ENCODE measurements at regions not wholly inside any gene's neighbourhood (a gene's known extent, or its start where the extent isn't known, plus 50 kb on each side); places are given as distances from the start of the nearest gene placed in this dataset.

DNA sequence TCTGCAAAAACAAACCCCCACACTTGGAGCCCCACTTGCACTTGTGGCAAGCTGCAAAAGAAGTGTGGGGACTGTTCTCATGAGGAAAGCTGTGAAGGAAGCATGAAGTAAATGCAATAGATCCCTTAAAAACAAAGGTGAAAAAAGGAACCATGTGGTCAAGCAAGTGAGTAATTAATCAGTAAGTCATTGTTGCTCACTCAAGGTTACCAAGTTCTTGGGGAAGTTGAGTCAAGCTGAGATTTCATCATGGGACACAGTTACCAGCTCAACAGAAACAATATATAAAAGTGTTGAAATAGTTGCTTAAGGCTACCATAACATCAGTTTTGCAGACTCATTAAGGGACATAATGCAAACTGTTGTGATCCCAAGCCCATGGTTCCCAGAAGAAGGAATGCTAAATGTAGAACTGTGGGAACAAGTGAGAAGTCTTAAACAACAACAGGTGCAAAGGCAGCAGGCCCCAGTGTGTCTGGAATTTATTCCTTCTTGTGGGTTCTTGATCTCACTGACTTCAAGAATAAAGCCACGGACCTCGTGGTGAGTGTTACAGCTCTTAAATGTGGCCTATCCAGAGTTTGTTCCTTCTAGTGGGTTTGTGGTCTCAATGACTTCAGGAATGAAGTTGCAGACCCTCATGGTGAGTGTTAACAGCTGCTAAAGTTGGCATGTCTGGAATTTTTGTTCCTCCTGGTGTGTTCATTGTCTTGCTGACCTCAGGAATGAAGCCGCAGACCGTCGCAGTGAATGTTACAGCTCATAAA is 336.3 kb upstream of the RBMY1B start:
- DNase-seq (ENCODE audit: low spot score): no peak

DNA sequence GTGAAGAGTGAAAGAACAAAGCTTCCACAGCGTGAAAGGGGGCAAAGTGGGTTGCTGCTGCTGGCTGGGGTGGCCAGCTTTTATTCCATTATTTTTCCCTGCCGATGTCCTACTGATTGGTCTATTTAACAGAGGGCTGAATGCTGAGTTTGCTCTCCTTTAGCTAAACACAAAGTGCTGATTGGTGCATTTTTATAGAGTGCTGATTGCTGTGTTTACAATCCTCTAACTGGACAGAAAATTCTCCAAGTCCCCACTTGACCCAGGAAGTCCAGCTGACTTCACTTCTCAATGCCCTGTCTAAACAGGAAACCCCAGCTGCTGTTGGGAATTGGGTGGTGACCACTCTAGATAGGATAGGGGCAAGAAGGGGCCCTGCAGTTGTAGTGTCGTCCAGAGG is 335.6 kb upstream of the RBMY1B start:
- DNase-seq (ENCODE audit: low spot score): no peak

- no peak for DNase-seq (ENCODE audit: low spot score)
Observed at GRCh38 chrY:21177306-21177800, 333.8 kb upstream of the RBMY1B start.

- no peak for DNase-seq (ENCODE audit: low spot score)
Observed at GRCh38 chrY:21178281-21178680, 332.9 kb upstream of the RBMY1B start.

- DNase-seq (ENCODE audit: low spot score): no peak
Observed at GRCh38 chrY:21180921-21181320, 330.2 kb upstream of the RBMY1B start.

DNA sequence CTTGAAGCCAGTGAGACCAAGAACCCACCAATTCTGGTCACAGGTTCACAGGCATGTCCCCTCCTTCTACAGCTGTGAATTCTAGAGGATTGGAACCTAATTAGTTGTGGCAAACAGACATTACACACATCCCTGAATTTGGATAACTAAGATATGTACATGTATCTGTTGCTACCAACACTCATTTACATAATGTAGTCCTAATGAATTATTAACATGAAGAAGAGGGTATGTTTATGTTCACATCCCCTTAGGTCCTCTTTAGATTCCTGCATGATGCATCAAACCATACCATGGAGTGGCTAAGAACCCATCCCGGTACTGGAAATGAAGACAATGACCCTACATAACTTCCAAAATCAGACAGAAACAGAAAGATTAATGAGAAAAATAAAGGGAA is 326.9 kb upstream of the RBMY1B start:
- DNase-seq (ENCODE audit: low spot score): no peak

DNA sequence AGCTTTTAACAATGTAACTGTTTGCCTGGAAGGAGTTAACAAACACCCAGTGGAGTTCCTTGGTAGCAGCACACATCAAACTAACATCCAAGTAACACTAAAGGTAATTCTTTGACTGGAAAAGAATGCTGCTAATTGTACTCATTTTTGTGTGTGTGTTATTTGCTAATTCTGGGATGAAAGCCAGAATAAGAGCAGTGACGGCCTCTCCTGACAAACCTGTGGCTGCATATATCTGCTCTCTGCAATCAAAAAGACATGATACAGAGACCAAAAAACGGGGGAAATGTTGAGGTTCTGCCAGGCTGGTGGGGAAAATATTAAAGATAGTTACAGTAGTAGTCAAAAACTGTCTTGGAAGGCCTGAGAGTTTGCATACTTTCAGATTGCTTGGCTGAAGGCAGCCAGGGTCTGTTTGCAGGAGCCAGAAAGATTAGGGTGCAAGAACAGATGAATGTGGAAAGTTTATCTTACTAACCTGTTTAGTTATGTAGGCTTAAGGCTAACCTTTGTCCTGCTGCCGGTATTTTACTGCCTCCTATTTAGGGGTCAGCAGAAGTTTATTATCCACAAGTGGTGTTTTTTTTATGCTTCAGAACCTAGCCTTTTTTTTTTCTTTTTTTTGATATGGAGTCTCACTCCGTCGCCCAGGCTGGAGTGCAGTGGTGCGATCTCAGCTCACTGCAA is 325.6 kb upstream of the RBMY1B start:
- DNase-seq (ENCODE audit: low spot score): no peak

GRCh38 chrY:21192694-21193093 is 318.4 kb upstream of the RBMY1B start:
- no peak for DNase-seq (ENCODE audit: low spot score)

DNA sequence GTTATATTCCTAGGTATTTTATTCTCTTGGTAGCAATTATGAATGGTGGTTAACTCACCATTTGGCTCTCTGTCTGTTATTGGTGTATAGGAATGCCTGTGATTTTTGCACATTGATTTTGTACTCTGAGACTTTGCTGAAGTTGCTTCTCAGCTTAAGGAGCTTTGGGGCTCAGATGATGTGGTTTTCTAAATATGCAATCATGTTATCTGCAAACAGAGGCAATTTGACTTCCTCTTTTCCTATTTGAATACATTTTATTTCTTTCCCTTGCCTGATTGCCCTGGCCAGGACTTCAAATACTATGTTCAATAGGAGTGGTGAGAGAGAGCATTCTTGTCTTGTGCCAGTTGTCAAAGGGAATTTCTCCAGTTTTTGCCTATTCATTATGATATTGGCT is 310.9 kb upstream of the RBMY1B start:
- DNase-seq (ENCODE audit: low spot score): no peak

- DNase-seq (ENCODE audit: low spot score): no peak
Observed at GRCh38 chrY:21227849-21228248, 283.3 kb upstream of the RBMY1B start.

GRCh38 chrY:21240221-21240620 is 270.9 kb upstream of the RBMY1B start:
- no peak for DNase-seq (ENCODE audit: low spot score)

DNA sequence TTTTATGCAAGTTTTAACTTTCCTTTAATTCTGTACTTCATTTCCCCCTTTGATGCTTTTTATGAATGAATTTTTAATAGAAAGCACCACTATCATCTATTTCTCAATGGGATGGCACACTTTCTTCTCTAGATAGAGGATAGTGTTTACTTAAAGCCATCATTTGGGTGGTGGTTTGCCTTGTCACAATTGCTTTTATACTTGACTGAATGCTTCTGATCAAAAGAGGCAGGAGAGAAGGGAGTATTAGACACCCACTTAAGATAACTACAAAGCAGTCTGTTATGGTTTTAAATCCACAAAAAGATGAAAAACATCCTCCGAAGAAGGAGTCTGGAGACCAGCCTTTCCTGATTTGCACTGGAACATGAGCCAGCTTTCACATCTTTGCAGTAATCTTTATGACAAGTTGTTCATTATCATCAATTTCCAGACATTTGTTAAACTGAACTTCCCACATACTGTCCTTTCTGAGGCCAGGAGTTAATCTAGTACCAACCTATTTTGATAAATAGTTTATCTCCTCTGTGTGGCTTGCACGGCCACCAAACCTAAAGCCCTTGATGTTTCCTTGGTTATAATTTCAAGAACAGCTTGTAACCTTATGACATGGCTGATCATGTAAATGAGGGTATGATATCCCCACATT is 270.4 kb upstream of the RBMY1B start:
- no peak for DNase-seq (ENCODE audit: low spot score)

- no peak for DNase-seq (ENCODE audit: low spot score)
Observed at GRCh38 chrY:21242793-21243192, 268.3 kb upstream of the RBMY1B start.

DNA sequence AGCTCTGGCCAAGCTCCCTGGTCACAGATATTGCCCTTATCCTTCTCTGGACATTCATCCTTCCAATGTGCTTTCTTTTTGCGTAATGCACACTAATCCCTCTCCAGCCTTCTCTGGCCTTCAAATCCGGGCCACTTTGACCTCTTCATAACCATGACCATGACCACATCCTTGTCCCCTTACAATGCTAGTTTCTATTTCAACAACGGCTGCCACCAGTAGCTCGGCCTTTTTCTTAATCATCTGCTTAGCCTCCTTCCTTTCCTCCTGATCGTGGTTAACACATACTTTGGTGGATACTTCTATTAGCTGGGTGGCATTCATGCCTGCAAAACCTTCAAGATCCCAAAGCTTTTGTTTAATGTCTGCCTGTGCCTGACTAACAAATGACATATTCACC is 264.4 kb upstream of the RBMY1B start:
- no peak for DNase-seq (ENCODE audit: low spot score)

DNA sequence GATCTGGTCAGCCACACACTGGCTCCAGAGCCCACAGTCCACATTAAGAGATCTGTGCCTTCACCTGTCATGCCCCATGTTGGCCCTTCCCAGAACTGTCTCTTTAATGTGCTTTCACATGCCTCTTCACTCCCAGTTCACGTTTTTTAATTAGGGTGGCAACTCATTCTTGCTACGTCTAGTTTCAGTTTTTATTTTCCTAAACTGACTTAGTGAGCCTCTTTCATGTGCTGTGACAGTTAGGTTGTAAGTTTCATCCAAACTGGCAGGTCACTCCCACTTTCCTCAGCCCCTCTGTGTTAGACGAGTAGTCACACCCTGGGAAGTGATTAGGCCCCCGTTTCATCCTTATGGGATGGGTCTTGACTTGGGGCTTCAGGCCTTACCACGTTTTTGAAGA is 262.5 kb upstream of the RBMY1B start:
- DNase-seq (ENCODE audit: low spot score): no peak

DNA sequence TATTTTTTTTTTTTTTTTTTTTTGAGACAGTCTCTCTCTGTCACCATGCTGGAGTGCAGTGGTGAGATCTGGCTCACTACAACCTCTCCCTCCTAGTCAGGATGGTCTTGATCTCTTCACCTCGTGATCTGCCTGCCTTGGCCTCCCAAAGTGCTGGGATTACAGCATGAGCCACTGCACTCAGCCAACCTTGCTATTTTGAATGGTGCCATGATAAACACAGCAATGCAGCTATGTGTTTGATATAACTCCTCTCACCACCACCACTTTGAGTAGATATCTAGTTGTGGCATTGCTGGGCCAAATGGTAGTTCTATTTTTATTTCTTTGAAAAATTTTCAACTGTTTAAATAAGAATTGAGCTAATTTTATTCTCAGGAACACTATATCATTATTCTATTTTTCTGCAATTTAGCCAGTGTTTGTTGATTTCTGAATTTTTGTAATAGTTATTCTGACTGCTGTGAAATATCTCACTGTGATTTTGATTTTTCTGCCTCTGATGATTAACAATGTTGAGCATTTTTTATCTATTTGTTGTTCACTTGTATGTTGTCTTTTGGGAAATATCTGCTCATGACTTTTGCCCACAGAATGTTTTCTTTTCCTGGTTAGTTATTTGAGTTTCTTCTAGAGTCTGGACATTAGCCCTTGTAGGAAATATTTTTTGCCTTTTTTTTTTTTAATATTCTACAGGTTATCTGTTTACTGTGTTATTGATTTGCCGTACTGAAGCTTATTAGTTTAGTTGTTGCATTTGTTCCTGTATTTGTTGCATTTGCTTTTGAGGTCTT is 257.5 kb upstream of the RBMY1B start:
- no peak for DNase-seq (ENCODE audit: low spot score)

GRCh38 chrY:21254476-21254875 is 256.7 kb upstream of the RBMY1B start:
- DNase-seq (ENCODE audit: low spot score): no peak

GRCh38 chrY:21256820-21257219 is 254.3 kb upstream of the RBMY1B start:
- DNase-seq (ENCODE audit: low spot score): no peak

DNA sequence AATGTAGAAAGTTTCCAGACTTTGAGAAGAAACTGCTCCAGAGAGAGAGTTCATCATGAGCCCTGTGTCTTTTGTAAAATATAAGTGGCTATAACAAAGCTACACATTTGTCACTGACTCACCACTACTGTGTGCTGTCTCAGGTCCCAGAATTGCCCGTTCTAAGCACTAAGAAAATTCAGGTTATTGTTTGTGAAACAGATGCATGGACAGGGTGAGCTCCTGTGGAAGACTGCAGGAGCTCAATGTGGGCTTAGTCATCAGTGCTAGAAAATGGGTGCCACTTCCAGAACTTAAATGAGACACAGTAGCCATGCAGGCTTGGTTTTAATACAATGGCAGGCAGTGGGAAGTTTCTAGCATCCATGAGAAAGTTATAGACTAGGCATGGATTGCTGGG is 251.4 kb upstream of the RBMY1B start:
- DNase-seq (ENCODE audit: low spot score): no peak

GRCh38 chrY:21260325-21260724 is 250.8 kb upstream of the RBMY1B start:
- no peak for DNase-seq (ENCODE audit: low spot score)

DNA sequence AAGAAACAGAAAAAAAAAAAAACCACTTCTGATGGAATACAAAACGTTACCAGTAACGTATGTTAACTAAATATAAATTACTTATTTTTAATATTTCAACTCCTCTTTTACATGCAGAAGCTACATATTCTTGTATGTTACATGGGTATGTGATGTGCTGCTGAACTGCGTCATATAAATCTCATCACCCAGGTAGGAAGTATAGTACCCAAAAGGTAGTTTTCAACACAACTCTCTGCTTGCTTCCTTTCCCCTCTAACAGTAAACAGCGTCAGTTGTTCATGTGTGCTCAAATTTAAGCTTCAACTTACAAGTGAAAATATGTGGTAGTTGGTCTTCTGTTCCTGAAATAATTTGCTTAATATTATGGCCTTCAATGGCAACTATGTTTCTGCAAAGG is 250.0 kb upstream of the RBMY1B start:
- no peak for DNase-seq (ENCODE audit: low spot score)

DNA sequence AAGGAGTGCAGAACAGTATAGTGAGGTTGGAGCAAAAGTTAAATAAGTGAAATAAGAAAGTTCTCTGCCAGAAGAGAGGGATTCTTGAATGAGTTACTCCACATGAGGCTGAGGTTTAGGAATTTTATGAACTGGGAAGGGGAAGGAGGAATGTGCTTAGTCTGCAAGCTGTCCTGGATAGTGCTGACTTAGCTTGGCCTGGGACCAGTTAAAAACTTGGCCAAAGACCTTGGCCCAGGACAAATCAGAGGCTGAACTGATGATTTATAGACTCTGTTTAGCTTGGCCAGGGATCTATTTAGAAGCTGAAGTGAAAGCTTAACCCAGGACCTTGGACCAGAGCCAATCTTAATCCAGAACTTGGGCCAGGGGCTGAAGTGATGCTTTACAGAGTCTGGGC is 244.4 kb upstream of the RBMY1B start:
- DNase-seq (ENCODE audit: low spot score): no peak
